ENCODE measurements at regions not wholly inside any gene's neighbourhood (a gene's known extent, or its start where the extent isn't known, plus 50 kb on each side); places are given as distances from the start of the nearest gene placed in this dataset.

DNA sequence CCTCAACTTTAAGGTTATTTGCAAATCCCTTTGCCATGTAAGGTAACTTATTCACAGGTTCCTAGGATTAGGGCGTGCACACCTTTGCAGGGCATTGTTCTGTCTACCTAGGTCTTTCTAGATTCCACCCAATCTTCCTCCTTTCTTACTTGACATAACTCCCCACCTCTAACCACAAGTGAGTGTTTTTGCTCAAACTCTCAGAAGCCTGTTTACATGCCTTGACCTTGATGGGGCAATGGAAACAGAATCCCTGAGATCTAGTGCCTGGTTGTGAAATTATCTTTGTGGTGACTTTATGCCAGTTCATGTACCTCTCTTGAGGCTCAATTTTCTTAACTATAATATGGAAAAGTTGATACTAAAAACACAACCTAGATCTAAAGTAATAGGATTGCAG lies 296.6 kb downstream of the TTLL7 start:
- Histone ChIP-seq H3K4me1 (ENCODE audit: insufficient read depth, low read length, poor library complexity, severe bottlenecking) (no peaks in the 10 kb centered on the region), H3K27me3 (replicated peaks; ENCODE audit: insufficient read depth, low read depth, low read length, poor library complexity) (no peaks in the 10 kb centered on the region), H3K36me3 (ENCODE audit: insufficient read depth, low read length, poor library complexity, severe bottlenecking) (no peaks in the 10 kb centered on the region), H3K4me3 (ENCODE audit: low read depth, low read length, poor library complexity, severe bottlenecking) (no peak overlapping the region), H3K9me3 (ENCODE audit: low read depth, low read length, poor library complexity, severe bottlenecking) (no peaks in the 10 kb centered on the region), H3K27ac (ENCODE audit: low read depth, low read length, poor library complexity, severe bottlenecking) (no peak overlapping the region)
- no TSS peak for BruUV-seq (replicated peaks)
- TF ChIP-seq, protein P1, sequence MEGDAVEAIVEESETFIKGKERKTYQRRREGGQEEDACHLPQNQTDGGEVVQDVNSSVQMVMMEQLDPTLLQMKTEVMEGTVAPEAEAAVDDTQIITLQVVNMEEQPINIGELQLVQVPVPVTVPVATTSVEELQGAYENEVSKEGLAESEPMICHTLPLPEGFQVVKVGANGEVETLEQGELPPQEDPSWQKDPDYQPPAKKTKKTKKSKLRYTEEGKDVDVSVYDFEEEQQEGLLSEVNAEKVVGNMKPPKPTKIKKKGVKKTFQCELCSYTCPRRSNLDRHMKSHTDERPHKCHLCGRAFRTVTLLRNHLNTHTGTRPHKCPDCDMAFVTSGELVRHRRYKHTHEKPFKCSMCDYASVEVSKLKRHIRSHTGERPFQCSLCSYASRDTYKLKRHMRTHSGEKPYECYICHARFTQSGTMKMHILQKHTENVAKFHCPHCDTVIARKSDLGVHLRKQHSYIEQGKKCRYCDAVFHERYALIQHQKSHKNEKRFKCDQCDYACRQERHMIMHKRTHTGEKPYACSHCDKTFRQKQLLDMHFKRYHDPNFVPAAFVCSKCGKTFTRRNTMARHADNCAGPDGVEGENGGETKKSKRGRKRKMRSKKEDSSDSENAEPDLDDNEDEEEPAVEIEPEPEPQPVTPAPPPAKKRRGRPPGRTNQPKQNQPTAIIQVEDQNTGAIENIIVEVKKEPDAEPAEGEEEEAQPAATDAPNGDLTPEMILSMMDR (conservative IDR thresholded peaks at IDR 0.05; ENCODE audit: low read depth, low read length) = no peak
- TF ChIP-seq EZH2 (IDR thresholded peaks at IDR 0.05; ENCODE audit: borderline replicate concordance, low read depth, low read length, poor library complexity, severe bottlenecking) = no peak
- intact Hi-C loops (cut with micrococcal nuclease; ENCODE audit: unreplicated experiment) = no loop called here
- CTCF ChIA-PET = no interaction called here
- no peak for DNase-seq (ENCODE audit: low spot score)
- POLR2A ChIA-PET (ENCODE audit: low non-redundant PET) = no interaction called here

GRCh38 chr1:83701355-83701754 lies 297.6 kb downstream of the TTLL7 start:
- no TSS peak for BruUV-seq (replicated peaks)
- intact Hi-C loops (cut with micrococcal nuclease; ENCODE audit: unreplicated experiment) = no loop called here
- no peaks in the 10 kb centered on the region for H3K36me3 ChIP-seq (ENCODE audit: insufficient read depth, low read length, poor library complexity, severe bottlenecking)
- no peak for TF ChIP-seq EZH2 (IDR thresholded peaks at IDR 0.05; ENCODE audit: borderline replicate concordance, low read depth, low read length, poor library complexity, severe bottlenecking)
- TF ChIP-seq, protein P1 (conservative IDR thresholded peaks at IDR 0.05; ENCODE audit: low read depth, low read length) = no peak
- POLR2A ChIA-PET (ENCODE audit: low non-redundant PET) = no interaction called here
- CTCF ChIA-PET = no interaction called here
- H3K4me3 ChIP-seq (ENCODE audit: low read depth, low read length, poor library complexity, severe bottlenecking) = no peak overlapping the region
- no peaks in the 10 kb centered on the region for H3K27me3 ChIP-seq (replicated peaks; ENCODE audit: insufficient read depth, low read depth, low read length, poor library complexity)
- no peak for DNase-seq (ENCODE audit: low spot score)
- no peaks in the 10 kb centered on the region for H3K4me1 ChIP-seq (ENCODE audit: insufficient read depth, low read length, poor library complexity, severe bottlenecking)
- no peak overlapping the region for H3K27ac ChIP-seq (ENCODE audit: low read depth, low read length, poor library complexity, severe bottlenecking)
- no peaks in the 10 kb centered on the region for H3K9me3 ChIP-seq (ENCODE audit: low read depth, low read length, poor library complexity, severe bottlenecking)

GRCh38 chr1:83698644-83699043 lies 300.3 kb downstream of the TTLL7 start:
- ChIA-PET CTCF (no interaction called here), POLR2A (ENCODE audit: low non-redundant PET) (no interaction called here)
- no peak for DNase-seq (ENCODE audit: low spot score)
- Histone ChIP-seq H3K4me1 (ENCODE audit: insufficient read depth, low read length, poor library complexity, severe bottlenecking) (peaks cover 6% of the 10 kb centered on the region), H3K27ac (ENCODE audit: low read depth, low read length, poor library complexity, severe bottlenecking) (no peak overlapping the region), H3K36me3 (ENCODE audit: insufficient read depth, low read length, poor library complexity, severe bottlenecking) (no peaks in the 10 kb centered on the region), H3K4me3 (ENCODE audit: low read depth, low read length, poor library complexity, severe bottlenecking) (no peak overlapping the region), H3K27me3 (replicated peaks; ENCODE audit: insufficient read depth, low read depth, low read length, poor library complexity) (no peaks in the 10 kb centered on the region), H3K9me3 (ENCODE audit: low read depth, low read length, poor library complexity, severe bottlenecking) (no peaks in the 10 kb centered on the region)
- TF ChIP-seq, protein P1 (conservative IDR thresholded peaks at IDR 0.05; ENCODE audit: low read depth, low read length) = no peak
- TF ChIP-seq EZH2 (IDR thresholded peaks at IDR 0.05; ENCODE audit: borderline replicate concordance, low read depth, low read length, poor library complexity, severe bottlenecking) = no peak
- intact Hi-C loops (cut with micrococcal nuclease; ENCODE audit: unreplicated experiment) = no loop called here
- no TSS peak for BruUV-seq (replicated peaks)

Data from A673 (cell line).